ENCODE measurements at regions not wholly inside any gene's neighbourhood (a gene's known extent, or its start where the extent isn't known, plus 50 kb on each side); places are given as distances from the start of the nearest gene placed in this dataset.

GRCh38 chr3:197427021-197427420 lies 128.6 kb upstream of the DLG1 start:
- no peak for TF ChIP-seq CTCF (IDR thresholded peaks at IDR 0.05)
- TF ChIP-seq EZH2 (IDR thresholded peaks at IDR 0.05; ENCODE audit: borderline replicate concordance, insufficient read depth, low read depth, low read length, poor library complexity, severe bottlenecking) = no peak

Measured in B cell (primary cell).